Cerebellar cortex (tissue), 1 donor: ENCODE measurements at regions not wholly inside any gene's neighbourhood (a gene's known extent, or its start where the extent isn't known, plus 50 kb on each side); places are given as distances from the start of the nearest gene placed in this dataset.
"Not testable (repeated sequence)": the region's sequence is repeated elsewhere in the genome, so short reads cannot be mapped to it uniquely, and the experiment has no call there.

ENCODE experiments used
- DNase-seq: peaks from one replicate; pipeline ENCODE4 v3.0.0-alpha.2; 2015; ENCODE audit warnings: low spot score

DNA sequence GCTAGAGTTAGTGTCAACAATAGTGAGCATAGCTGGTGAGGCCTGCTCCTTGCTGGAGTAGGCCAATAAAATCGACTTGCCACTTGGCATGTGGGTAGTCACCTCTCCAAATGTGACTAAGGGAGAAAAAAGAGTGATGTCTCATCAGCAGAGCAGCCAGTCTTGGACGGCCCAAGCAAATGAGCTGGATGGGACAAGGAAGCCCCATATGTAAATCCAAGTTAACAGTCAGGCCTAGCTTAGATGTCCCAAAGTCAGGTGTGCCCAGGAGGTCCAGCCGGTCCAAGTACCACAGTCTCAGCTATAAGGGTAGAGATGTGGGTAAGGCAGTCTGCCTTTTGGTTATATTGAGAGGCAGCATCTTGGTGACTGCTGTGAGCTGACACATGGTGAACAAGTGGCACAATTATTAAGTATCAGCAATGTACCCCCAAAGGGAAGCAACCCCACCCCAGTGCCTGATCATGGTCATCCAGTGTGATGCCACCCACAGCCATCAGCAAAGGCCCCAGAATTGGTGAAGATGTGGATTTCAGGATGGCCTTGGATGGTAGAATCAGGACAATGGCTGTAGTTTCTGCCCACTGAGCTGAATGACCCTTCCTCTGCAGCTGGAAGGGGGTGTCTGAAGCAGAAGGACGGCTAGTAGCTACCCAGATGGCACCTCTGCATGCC, 83.4 kb downstream of the TNFRSF13B start:
- DNase-seq, result no peak

DNA sequence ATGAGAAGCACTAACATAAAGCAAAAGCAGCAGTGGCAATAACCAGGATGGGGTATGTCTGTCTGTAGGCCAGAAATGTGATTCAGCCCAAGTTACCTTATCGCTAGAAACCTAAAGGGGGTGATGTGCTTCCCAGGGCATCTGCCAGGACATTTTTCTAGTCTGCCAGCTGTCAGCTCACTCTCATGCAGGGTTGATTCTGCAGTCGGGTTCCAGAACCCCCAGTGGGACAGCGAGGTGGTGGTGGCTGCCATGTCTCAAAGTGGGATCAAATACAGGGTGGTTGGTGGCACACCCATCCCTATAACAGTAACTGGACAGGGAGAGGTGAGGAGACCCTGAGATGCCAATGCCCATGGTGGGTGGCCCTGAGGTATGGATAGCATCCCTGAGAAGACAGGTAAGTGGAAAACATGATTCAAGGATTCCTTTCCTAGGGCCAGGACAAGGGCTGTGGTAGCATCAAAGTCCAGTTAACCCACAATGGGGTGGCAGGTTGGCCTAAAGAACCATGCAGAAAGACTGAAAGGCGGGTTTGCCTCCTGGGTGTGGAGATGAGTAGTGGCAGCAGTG, 84.3 kb downstream of the TNFRSF13B start:
- DNase-seq, result no peak

DNA sequence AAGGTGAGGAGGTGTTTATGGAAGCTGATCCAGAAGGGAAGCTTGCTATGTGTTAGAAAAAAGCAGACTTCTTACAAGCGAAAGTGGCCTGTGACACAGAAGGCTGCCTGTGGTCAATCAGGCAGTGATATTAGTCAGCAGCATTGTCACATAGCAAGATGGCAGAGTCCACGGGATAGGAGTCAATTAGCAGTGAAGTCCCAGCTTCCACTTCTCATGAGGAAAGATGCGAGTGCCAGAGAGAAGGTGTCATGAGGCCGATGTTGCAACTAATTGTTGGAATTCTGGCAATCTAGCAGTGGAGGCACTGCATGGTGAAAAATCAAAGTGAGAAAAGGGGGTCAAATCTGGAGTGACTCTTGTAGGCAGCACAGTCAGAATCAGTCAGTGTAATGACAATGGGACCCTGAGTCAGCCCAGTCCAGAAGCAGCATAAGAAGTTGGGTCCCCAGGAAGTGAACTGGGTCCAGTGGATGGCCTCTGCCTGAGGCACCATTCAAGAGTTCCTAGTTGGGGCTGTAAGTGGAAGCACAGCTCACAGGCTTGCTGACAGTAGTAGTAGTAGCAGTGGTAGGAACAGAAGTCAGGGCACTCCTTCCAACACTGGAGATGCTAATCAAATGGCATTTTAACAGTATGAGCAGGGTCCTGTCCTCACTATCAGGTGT, 85.1 kb downstream of the TNFRSF13B start:
- DNase-seq, result no peak

DNA sequence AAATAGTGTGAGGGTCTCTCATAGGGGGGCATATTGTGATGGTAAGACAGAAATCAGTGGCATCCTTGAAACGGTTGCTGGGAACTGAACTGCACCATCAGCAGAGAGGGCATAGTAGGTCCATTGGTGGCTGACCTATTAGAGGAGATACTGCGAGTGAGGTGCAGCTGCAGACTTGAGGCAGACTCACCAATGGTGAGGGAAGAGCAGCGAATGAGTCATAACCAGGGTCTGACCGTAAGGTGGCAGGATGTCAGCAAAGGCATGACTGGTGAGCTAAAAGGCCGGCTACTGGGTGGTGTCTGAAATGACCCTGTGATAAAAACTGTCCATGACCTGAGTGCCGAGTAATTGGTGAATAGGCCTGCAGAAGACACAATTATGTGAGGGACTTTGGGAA, 86.7 kb downstream of the TNFRSF13B start:
- not testable (repeated sequence) for DNase-seq

DNA sequence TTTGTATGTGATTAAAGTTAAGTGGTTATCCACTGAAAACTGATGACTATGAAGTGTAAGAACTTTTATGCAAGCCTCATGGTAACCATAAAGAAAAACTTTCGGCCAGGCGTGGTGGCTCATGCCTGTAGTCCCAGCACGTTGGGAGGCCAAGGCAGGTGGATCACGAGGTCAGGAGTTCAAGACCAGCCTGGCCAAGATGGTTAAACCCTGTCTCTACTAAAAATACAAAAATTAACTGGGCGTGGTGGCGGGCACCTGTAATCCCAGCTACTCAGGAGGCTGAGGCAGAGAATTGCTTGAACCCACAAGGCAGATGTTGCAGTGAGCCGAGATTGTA, 89.0 kb downstream of the TNFRSF13B start:
- DNase-seq, result not testable (repeated sequence)

DNA sequence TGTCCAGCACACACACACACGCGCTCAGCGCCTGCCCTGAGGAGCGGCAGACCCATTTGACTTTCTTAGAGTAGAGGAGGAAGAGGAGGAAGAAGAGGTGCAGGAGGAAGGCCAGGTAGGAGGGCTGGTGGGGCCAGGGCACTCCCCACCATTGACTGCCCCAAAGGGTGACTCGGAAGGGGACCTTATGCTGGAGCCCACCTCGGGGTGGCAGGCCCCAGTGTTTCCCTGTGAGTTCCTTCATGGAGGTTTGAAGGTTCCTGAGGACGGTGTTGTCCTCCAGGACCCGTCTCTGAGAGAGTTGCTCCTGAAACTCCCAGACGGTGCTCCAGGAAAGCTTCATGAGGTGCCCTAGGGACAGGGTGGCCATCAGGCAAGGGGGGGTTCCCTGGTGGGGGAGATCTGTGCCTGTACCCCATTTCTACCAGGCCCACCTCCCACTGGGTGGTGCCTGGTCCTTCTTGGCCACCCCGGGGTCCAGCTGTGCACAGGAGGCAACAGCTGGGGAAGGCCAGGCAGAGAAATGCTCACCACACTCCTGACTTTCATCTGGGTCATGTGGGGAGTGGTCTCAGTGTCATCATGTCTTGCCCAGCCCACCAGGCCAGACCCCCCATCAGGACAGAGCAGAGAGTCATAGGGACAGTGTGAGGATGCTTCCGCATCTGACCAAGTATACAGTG, 89.5 kb downstream of the TNFRSF13B start:
- DNase-seq, result no peak

DNA sequence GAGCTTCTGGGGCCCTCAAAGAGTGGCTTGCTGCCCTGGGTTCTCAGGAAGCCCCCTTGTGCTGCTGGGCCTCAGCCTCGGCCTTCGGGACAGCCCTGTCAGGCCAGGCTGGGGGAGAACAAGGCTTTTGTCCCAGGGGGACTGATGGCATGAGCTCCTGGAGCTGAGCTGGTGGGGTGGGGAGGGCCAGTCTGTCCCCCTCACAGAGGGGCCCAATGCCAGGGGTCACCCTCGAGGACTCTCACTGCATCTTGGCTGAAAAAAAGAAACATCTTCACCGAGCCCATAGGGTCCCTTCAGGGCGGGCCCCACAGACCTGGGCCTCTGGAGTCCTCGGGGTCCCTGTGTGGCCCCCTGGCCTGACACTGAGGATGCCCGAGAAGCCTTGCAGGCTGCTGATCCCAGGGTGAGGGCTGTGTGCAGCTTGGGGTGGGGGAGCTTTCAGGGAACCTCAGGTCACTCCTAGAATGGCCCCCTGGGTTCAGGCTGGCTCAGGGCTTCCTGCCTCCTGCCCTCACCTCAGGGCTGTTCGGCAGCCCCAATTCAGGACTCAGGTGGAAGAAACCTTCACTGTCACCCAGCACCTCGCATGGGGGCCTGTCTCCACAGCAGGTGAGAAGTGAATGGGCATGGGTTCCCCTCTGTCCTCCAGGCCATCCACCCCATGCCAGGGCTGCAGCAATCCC, 90.5 kb downstream of the TNFRSF13B start:
- no peak for DNase-seq

DNA sequence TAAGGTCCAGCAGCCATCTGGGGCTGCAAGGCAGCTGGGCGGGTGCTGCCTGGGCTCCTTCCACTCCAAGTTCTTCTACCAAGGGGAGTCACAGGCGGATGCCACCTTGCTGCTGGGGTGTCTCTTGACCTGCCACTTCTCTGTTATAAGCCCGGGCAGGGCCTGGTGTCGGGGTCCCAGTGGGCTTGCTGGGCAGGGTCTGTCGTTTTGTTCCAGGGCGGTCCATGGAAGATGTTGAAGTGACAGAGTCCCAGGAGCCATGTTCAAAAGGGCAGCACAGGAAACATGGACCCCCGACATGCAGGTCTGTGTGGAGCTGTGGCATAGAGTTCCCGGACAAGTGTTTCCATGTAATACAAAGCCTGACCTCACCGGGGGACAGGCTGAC, 91.1 kb downstream of the TNFRSF13B start:
- no peak for DNase-seq

DNA sequence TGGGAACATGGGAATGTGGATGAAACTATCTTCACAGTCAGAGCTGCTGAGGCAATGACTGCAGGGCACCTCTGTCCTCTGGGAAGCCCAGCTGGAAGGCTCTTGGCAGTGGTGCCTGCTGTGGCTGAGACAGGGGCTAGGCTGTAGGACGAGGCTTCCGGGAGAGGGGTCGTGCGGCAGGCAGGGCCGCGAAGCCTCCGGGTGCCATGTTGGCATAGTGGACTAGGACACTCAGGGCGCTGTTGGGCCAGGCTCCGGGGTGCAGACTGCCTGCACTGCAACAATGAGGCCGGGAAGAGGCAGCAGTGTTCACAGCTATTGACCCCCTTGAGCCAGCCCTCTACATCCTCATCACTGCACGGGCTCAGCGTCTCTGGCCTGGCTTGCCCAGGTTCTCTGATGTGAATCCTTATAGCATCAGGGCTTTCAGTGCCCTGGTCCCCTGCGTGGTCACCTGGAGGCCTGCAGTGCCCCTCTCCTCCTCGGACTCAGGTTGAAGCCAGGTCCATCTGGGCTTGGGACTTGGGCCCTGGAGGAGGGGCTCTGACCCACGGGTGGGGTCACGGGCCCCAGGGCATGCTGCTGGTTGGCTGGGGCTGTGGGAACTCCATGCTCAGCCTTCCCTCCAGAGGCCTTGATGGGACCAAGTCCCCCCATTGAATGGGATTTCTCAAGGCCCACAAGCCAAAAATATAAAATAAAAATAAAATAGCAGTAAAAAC, 91.6 kb downstream of the TNFRSF13B start:
- no peak for DNase-seq

DNA sequence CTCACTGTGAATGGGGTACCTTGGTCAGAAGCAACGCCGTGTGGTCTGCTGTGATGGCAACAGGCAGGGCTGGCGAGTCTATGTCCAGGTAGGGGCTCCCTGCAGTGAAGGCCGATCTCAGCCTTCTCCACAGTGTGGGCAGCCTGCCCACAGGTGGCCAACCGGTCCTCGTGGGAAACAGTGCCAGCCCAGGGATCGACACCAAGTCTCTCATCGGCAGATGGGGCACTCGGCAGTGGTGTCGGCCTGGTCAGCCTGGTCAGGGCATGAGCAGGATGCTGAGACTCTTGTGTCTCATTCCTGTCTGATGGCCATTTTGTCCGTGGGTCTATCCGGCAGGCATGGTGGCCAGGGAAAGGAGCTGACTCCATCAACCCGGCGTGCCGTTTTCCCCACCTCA, 92.2 kb downstream of the TNFRSF13B start:
- DNase-seq, result no peak

DNA sequence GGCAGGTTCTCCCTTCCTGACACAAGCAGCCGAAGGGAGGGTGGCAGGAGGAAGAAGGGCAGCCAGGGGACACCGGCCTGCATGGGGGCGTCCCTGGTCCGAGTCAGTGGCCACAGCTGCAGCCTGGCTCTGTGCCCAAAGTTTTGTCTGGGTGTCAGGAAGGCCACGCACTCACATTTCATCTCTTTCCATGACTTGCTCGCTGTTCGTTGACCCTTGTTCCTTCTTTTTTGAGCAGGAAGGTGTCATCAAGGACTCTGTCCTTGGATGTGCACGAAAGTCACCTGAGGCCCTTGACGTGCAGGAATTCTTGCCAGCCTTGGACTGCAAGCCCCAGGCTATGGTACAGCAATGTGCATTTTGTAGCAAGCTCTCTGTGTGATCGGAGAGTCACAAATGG, 93.3 kb downstream of the TNFRSF13B start:
- DNase-seq, result no peak

DNA sequence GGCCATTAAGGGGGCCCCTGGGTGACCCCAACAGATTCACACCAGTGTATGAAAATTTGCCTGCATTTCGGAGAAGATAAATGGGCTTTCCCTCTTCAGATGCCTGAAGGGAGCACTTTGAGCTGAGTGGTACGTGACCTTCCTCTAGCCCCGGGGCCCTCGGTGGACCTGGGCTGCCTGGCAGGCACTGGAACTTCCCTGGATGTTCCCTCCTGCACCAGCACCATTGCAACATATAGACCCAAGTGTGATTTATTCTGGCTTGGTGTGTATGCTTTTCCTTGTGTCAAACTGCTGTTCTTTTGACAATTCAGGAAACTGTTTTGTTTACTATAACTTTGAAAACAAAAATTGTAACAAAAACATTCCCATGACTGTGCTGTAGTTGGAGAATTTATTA, 93.8 kb downstream of the TNFRSF13B start:
- DNase-seq, result no peak

DNA sequence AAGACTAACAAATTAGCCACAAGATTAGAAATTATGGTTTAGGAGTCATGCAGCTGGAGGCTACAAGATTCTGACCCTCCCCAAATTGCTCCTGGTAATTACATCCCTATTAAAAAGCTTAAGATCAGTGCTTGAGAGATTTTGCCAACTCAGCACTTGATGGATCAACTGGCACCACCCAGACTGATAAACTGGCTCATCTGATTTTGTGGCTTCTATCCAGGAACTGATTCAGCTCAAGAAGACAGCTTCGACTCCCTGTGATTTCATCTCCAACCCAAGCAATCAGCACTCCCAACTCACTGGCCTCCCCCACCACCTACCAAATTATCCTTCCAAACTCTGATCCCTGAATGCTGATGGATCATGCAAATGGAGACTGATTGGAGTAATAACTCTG, 94.8 kb downstream of the TNFRSF13B start:
- DNase-seq, result no peak

DNA sequence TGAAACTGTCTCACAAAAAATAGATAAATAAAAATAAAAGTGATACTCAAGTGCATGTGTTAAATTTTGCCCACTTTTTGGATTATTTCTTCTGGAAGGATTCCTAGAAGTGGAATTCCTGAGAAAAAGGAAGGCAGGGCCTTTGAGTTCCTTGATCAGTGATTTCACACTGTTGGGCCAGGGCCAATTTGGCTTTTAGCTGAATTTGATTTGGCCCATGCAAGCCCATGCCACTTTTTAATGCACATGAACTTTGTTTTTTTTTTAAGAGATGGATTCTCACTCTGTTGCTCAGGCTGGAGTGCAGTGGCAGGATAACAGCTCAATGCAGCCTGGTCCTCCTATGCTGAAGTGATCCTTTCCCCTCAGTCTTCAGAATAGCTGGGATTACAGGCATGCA, 96.3 kb downstream of the TNFRSF13B start:
- no peak for DNase-seq

DNA sequence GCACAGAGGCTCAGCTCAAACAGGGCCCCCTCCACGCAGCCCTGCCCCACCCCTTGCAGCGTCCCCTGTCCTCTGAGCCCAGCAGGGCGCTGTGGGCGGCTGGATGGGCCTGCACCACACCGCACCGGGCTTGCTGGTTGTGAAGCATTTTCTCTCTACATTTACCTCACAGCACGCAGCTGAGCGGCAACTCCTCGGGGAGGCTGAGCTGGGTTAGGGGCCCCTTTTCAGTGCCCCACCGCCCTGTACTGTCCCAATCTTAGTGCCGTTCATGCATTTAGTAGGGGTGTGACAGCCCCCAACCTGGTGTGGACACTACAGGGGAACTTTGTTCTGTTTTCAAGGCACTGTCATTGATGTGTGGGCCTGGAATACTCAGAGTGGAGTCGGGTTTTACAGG, 97.7 kb downstream of the TNFRSF13B start:
- DNase-seq, result not testable (repeated sequence)

DNA sequence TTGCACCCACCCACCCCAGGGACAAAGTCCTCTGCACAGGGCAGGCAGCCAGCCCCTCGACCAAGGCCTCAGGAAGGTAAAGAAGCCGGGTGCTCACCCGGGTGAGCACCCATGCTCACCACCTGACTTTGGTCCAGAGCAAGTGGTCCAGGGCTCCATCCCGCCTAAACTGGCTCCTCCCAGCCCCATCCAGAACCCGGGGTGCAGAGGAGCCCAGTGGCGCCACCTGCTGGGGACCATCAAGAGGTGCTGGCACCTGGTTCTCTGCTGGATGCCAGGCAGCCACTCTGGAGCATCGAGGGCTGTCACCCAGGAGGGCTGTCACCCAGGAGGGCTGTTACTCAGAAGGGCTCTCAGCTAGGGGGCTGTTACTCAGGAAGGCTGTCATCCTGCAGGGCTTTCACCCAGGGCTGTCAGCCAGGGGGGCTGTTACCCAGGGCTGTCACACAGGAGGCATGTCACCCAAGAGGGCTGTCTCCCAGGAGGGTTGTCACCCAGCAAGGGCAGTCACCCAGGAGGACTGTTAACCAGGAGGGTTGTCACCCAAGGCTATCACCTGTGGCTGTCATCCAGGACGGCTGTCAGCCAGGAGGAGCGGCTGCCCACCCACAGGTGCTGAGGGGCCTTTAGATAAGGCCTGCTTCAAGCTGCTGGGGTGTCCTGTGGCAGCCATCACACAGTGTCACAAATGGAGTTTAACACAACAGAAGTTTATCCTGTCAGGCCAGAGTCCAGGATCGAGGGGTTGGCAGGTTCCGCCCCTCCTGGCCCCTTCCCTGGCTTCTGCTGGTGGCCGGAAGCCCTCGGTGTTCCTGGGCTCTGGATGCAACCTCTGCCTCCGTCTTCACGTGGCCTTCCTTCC, 98.5 kb downstream of the TNFRSF13B start:
- DNase-seq, result peak; percentile 21

DNA sequence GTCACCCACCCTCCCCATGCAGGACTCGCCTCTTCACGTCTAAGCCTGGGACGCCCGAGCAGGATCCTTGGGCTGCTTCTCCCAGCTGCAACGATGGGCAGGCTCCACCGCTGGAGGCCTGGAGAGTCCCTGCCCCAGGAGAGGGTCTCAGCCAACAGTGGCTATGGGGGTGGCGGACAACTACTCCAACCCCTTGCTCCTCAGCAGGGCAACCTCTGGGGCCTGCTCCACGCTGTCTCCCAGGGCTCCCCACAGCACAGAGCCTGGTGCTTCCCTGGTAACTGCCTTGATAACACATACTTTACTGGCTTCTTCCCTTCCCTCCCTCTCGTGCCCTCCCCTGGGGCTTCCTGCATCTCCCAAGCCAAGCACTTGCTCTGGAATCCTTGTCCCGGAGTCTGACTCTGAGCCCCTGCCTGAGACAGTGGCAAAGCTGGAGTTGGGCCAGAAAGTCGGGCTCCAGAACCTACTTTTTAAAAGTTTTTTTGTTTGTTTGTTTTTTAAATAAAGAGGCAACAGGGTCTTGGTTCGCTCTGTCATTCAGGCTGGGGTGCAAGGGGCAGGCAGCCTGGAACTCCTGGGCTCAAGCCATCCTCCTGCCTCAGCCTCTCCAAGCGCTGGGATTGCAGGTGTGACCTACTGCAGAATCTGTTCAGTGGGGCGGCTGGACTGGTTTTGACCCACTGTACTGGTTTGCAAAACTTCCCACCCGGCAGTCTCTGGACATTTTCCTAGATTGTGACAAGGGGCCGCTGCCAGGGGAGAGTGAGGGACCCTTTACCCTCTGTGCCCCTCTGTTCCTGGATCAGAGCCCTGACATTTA, 99.4 kb downstream of the TNFRSF13B start:
- DNase-seq, result no peak

DNA sequence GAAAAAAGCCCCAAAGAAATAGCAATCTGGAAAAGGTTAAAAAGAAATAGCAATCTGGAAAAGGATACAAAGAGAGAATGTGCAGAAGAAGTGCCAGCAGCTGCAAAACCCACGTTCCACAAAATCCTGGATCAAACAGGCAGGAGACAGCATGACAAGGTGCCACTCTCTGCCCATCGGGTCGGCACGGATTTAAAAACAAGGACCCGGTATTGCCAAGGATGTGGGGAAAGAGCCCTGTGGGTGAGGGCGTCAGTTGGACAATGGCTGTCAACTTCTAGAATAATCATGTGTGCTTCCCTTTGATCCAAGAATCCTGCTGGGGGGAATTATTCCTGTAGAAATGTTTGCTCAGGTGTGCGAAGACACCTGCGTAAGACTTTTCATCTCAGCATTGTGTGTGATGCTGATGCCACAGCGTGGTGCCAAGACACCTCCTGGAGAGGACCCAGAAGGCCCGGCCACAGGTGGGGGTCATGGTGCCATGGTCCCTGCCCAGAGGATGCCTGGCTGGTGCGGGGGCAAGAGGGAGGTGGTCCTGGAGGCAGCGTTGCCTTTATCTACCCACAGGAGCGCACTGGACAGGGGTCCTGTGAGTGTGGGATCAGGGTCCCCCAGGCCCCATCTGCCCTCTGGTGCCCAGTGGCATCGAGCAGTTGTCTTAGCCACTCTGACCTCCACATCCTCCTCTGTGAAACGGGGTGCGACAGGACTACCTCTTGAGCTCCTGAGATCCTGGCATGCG, 100.3 kb downstream of the TNFRSF13B start:
- DNase-seq, result not testable (repeated sequence)
